ENCODE measurements at regions not wholly inside any gene's neighbourhood (a gene's known extent, or its start where the extent isn't known, plus 50 kb on each side); places are given as distances from the start of the nearest gene placed in this dataset.

DNA sequence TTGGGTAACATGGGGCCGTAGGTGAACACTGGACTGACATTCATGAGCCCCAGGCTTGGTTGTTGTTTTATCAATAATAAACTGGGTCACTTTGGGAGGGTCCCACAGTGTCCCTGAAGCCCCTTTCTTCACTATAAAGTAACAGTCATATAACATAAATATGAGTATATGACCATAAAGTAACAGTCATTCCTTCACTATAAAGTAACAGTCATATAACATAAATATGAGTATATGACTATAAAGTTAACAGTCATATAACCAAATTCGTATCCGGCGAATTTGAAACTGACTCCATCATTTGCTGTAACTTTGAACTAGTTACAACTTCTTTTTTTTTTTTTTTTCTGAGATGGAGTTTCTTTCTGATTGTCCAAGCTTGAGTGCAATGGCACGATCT lies 210.3 kb downstream of the KATNAL1 start:
- CTCF ChIA-PET, result no interaction called here
- TF ChIP-seq ESRRA (CRISPR knock-in tag; IDR thresholded peaks at IDR 0.05; ENCODE audit: borderline replicate concordance) (no peak), OVOL2 (CRISPR knock-in tag; IDR thresholded peaks at IDR 0.05; ENCODE audit: borderline replicate concordance) (no peak), FOXJ3 (CRISPR knock-in tag; IDR thresholded peaks at IDR 0.05; ENCODE audit: borderline replicate concordance) (no peak), HMGA2 (CRISPR knock-in tag; IDR thresholded peaks at IDR 0.05) (no peak), ZNF671 (CRISPR knock-in tag; IDR thresholded peaks at IDR 0.05) (no peak), ZNF317 (CRISPR knock-in tag; IDR thresholded peaks at IDR 0.05; ENCODE audit: borderline replicate concordance, low read depth) (no peak), NFATC4 (CRISPR knock-in tag; IDR thresholded peaks at IDR 0.05) (no peak), NFYB (CRISPR knock-in tag; conservative IDR thresholded peaks at IDR 0.05; ENCODE audit: low read depth) (no peak)
- TF ChIP-seq, protein P1, sequence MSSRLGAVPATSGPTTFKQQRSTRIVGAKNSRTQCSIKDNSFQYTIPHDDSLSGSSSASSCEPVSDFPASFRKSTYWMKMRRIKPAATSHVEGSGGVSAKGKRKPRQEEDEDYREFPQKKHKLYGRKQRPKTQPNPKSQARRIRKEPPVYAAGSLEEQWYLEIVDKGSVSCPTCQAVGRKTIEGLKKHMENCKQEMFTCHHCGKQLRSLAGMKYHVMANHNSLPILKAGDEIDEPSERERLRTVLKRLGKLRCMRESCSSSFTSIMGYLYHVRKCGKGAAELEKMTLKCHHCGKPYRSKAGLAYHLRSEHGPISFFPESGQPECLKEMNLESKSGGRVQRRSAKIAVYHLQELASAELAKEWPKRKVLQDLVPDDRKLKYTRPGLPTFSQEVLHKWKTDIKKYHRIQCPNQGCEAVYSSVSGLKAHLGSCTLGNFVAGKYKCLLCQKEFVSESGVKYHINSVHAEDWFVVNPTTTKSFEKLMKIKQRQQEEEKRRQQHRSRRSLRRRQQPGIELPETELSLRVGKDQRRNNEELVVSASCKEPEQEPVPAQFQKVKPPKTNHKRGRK (CRISPR knock-in tag; IDR thresholded peaks at IDR 0.05; ENCODE audit: borderline replicate concordance), result no peak
- TF ChIP-seq, protein P2, sequence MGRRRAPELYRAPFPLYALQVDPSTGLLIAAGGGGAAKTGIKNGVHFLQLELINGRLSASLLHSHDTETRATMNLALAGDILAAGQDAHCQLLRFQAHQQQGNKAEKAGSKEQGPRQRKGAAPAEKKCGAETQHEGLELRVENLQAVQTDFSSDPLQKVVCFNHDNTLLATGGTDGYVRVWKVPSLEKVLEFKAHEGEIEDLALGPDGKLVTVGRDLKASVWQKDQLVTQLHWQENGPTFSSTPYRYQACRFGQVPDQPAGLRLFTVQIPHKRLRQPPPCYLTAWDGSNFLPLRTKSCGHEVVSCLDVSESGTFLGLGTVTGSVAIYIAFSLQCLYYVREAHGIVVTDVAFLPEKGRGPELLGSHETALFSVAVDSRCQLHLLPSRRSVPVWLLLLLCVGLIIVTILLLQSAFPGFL (CRISPR knock-in tag; IDR thresholded peaks at IDR 0.05; ENCODE audit: borderline replicate concordance), result no peak
- TF ChIP-seq, protein P3, sequence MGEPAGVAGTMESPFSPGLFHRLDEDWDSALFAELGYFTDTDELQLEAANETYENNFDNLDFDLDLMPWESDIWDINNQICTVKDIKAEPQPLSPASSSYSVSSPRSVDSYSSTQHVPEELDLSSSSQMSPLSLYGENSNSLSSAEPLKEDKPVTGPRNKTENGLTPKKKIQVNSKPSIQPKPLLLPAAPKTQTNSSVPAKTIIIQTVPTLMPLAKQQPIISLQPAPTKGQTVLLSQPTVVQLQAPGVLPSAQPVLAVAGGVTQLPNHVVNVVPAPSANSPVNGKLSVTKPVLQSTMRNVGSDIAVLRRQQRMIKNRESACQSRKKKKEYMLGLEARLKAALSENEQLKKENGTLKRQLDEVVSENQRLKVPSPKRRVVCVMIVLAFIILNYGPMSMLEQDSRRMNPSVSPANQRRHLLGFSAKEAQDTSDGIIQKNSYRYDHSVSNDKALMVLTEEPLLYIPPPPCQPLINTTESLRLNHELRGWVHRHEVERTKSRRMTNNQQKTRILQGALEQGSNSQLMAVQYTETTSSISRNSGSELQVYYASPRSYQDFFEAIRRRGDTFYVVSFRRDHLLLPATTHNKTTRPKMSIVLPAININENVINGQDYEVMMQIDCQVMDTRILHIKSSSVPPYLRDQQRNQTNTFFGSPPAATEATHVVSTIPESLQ (CRISPR knock-in tag; IDR thresholded peaks at IDR 0.05), result no peak
- TF ChIP-seq, protein P4, sequence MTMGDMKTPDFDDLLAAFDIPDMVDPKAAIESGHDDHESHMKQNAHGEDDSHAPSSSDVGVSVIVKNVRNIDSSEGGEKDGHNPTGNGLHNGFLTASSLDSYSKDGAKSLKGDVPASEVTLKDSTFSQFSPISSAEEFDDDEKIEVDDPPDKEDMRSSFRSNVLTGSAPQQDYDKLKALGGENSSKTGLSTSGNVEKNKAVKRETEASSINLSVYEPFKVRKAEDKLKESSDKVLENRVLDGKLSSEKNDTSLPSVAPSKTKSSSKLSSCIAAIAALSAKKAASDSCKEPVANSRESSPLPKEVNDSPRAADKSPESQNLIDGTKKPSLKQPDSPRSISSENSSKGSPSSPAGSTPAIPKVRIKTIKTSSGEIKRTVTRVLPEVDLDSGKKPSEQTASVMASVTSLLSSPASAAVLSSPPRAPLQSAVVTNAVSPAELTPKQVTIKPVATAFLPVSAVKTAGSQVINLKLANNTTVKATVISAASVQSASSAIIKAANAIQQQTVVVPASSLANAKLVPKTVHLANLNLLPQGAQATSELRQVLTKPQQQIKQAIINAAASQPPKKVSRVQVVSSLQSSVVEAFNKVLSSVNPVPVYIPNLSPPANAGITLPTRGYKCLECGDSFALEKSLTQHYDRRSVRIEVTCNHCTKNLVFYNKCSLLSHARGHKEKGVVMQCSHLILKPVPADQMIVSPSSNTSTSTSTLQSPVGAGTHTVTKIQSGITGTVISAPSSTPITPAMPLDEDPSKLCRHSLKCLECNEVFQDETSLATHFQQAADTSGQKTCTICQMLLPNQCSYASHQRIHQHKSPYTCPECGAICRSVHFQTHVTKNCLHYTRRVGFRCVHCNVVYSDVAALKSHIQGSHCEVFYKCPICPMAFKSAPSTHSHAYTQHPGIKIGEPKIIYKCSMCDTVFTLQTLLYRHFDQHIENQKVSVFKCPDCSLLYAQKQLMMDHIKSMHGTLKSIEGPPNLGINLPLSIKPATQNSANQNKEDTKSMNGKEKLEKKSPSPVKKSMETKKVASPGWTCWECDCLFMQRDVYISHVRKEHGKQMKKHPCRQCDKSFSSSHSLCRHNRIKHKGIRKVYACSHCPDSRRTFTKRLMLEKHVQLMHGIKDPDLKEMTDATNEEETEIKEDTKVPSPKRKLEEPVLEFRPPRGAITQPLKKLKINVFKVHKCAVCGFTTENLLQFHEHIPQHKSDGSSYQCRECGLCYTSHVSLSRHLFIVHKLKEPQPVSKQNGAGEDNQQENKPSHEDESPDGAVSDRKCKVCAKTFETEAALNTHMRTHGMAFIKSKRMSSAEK (CRISPR knock-in tag; IDR thresholded peaks at IDR 0.05; ENCODE audit: borderline replicate concordance), result no peak
- Mint-ChIP-seq H3K36me3 (no peaks in the 10 kb centered on the region), H3K27me3 (ENCODE audit: low read depth) (no peaks in the 10 kb centered on the region), H3K9me3 (peaks cover under 1% of the 10 kb centered on the region; the same call in 1 of the 2 replicates), H3K27ac (no peak overlapping the region), H3K4me3 (no peak overlapping the region), H3K4me1 (peaks cover 6% of the 10 kb centered on the region)
- DNase-seq (ENCODE audit: low spot score) (no peak), ATAC-seq (no peak)
- POLR2A ChIA-PET, result no interaction called here

DNA sequence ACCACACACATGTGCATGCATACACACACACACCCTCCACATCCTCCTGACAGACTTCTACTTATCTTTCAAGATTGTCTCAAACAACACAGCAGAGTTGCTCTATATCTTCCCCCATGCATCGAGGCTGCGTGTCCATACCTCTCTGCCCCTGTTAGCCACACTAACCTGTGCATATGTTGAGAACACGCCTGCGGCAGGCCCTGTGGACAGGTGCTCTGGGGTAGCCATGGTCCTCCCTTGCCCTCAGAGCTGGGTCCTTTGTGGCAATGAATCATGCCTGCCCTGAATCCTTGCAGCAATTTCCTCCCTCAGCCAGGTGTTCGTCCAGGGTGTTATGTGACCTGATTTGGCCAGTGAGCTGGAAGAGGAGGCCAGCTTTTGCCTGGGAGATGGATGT lies 213.3 kb downstream of the KATNAL1 start:
- Mint-ChIP-seq H3K4me1 (peaks cover 6% of the 10 kb centered on the region), H3K27ac (no peak overlapping the region), H3K36me3 (no peaks in the 10 kb centered on the region), H3K9me3 (peaks cover 4% of the 10 kb centered on the region; the same call in 1 of the 2 replicates), H3K27me3 (ENCODE audit: low read depth) (no peaks in the 10 kb centered on the region), H3K4me3 (no peak overlapping the region)
- ChIA-PET CTCF (interaction anchor here (1.1 kb wide), 1 partner anchor 323 kb away, joined by 3 read pairs; no protein-coding TSS in a partner anchor), POLR2A (no interaction called here)
- no peak for ATAC-seq
- DNase-seq (ENCODE audit: low spot score), result no peak
- TF ChIP-seq NFE2L1 (CRISPR knock-in tag; IDR thresholded peaks at IDR 0.05) (no peak), TP53 (CRISPR knock-in tag; IDR thresholded peaks at IDR 0.05) (no peak), ZNF416 (CRISPR knock-in tag; IDR thresholded peaks at IDR 0.05) (no peak), SMAD3 (CRISPR knock-in tag; IDR thresholded peaks at IDR 0.05; ENCODE audit: borderline replicate concordance) (no peak), NR2C2 (CRISPR knock-in tag; IDR thresholded peaks at IDR 0.05) (no peak), ZNF219 (CRISPR knock-in tag; IDR thresholded peaks at IDR 0.05; ENCODE audit: borderline replicate concordance) (no peak), ESRRA (CRISPR knock-in tag; IDR thresholded peaks at IDR 0.05; ENCODE audit: borderline replicate concordance) (no peak)
- TF ChIP-seq, protein P5, sequence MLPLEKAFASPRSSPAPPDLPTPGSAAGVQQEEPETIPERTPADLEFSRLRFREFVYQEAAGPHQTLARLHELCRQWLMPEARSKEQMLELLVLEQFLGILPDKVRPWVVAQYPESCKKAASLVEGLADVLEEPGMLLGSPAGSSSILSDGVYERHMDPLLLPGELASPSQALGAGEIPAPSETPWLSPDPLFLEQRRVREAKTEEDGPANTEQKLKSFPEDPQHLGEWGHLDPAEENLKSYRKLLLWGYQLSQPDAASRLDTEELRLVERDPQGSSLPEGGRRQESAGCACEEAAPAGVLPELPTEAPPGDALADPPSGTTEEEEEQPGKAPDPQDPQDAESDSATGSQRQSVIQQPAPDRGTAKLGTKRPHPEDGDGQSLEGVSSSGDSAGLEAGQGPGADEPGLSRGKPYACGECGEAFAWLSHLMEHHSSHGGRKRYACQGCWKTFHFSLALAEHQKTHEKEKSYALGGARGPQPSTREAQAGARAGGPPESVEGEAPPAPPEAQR (CRISPR knock-in tag; IDR thresholded peaks at IDR 0.05), result no peak
- TF ChIP-seq, protein P6, sequence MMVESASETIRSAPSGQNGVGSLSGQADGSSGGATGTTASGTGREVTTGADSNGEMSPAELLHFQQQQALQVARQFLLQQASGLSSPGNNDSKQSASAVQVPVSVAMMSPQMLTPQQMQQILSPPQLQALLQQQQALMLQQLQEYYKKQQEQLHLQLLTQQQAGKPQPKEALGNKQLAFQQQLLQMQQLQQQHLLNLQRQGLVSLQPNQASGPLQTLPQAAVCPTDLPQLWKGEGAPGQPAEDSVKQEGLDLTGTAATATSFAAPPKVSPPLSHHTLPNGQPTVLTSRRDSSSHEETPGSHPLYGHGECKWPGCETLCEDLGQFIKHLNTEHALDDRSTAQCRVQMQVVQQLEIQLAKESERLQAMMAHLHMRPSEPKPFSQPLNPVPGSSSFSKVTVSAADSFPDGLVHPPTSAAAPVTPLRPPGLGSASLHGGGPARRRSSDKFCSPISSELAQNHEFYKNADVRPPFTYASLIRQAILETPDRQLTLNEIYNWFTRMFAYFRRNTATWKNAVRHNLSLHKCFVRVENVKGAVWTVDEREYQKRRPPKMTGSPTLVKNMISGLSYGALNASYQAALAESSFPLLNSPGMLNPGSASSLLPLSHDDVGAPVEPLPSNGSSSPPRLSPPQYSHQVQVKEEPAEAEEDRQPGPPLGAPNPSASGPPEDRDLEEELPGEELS (CRISPR knock-in tag; IDR thresholded peaks at IDR 0.05), result no peak
- TF ChIP-seq, protein P7, sequence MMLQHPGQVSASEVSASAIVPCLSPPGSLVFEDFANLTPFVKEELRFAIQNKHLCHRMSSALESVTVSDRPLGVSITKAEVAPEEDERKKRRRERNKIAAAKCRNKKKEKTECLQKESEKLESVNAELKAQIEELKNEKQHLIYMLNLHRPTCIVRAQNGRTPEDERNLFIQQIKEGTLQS (CRISPR knock-in tag; conservative IDR thresholded peaks at IDR 0.05), result no peak
- TF ChIP-seq, protein P8, sequence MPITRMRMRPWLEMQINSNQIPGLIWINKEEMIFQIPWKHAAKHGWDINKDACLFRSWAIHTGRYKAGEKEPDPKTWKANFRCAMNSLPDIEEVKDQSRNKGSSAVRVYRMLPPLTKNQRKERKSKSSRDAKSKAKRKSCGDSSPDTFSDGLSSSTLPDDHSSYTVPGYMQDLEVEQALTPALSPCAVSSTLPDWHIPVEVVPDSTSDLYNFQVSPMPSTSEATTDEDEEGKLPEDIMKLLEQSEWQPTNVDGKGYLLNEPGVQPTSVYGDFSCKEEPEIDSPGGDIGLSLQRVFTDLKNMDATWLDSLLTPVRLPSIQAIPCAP (CRISPR knock-in tag; IDR thresholded peaks at IDR 0.05), result no peak
